Vagina (tissue), 2 donors: ENCODE measurements at regions not wholly inside any gene's neighbourhood (a gene's known extent, or its start where the extent isn't known, plus 50 kb on each side); places are given as distances from the start of the nearest gene placed in this dataset.

Experiments used
- CTCF ChIP-seq, 3 experiments: fragments of 450-650 bp in 2 of 3; fragments of 200-600 bp in 1 of 3; sonication (generic) in 1 of 3; IDR thresholded peaks; one replicate each; pipeline ENCODE4 v1.5.1; 2017 to 2019; ENCODE audit warnings: antibody characterized with exemption in 3 of 3, mild to moderate bottlenecking in 2 of 3, moderate library complexity in 2 of 3
- POLR2A ChIP-seq, 2 donors: fragments of 450-650 bp; IDR thresholded peaks; one replicate each; pipeline ENCODE4 v1.6.1; 2017; ENCODE audit warnings: antibody characterized with exemption in 2 of 2, mild to moderate bottlenecking in 2 of 2, moderate library complexity in 2 of 2

DNA sequence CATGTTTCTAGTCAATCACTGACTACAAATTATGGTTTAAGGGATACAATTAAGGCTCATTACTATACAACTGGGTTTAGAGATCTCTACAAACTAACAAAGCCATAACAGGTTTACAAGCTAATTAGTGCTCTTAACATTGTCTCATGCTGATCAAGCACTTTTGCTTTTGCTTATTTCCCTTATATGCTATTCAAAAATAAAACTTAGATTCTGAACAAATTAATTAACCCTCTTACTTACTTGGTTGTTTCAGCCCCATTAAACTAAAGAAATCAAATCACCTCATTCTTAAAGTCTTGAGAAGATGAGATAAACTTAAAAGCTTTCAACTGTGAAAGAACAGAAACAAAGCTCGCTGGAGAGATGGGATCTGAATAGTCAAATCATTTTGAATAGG lies 2024.5 kb upstream of the ADGRL3 start:
- no peak for TF ChIP-seq CTCF (IDR thresholded peaks at IDR 0.05)
- TF ChIP-seq POLR2A (IDR thresholded peaks at IDR 0.05): no peak
